DLD1 (cell line): ENCODE measurements at regions not wholly inside any gene's neighbourhood (a gene's known extent, or its start where the extent isn't known, plus 50 kb on each side); places are given as distances from the start of the nearest gene placed in this dataset.

Experiments used
- in situ Hi-C: cut with HindIII; loops from 2 replicates; pipeline ENCODE4 v1.10.0; 2017; ENCODE audit warnings: low sequenced_read_pairs

GRCh38 chr3:150105025-150105424, 134.3 kb upstream of the PFN2 start:
- in situ Hi-C loops, result no loop called here

GRCh38 chr3:150104564-150104963, 133.9 kb upstream of the PFN2 start:
- in situ Hi-C loops, result no loop called here

GRCh38 chr3:150101016-150101415, 130.3 kb upstream of the PFN2 start:
- in situ Hi-C loops, result no loop called here

- in situ Hi-C loops, result no loop called here
These were observed 127.9 kb upstream of the PFN2 start for GRCh38 chr3:150098621-150099020.

- in situ Hi-C loops, result no loop called here
These were observed 126.8 kb upstream of the PFN2 start for GRCh38 chr3:150097588-150097890.

- in situ Hi-C loops, result no loop called here
These were observed 126.2 kb upstream of the PFN2 start for GRCh38 chr3:150096700-150097587.

GRCh38 chr3:150094150-150094933, 123.6 kb upstream of the PFN2 start:
- in situ Hi-C loops, result no loop called here

- in situ Hi-C loops, result no loop called here
These were observed 120.9 kb upstream of the PFN2 start for GRCh38 chr3:150091626-150092025.

- in situ Hi-C loops, result no loop called here
These were observed 120.2 kb upstream of the PFN2 start for GRCh38 chr3:150090877-150091276.

GRCh38 chr3:150090006-150090405, 119.3 kb upstream of the PFN2 start:
- in situ Hi-C loops, result no loop called here

GRCh38 chr3:150084128-150084527, 113.4 kb upstream of the PFN2 start:
- in situ Hi-C loops, result no loop called here

GRCh38 chr3:150083655-150084042, 113.0 kb upstream of the PFN2 start:
- in situ Hi-C loops, result no loop called here

- in situ Hi-C loops, result no loop called here
These were observed 112.4 kb upstream of the PFN2 start for GRCh38 chr3:150082898-150083654.

GRCh38 chr3:150081084-150081483, 110.4 kb upstream of the PFN2 start:
- in situ Hi-C loops, result no loop called here

GRCh38 chr3:150080058-150080730, 109.5 kb upstream of the PFN2 start:
- in situ Hi-C loops, result no loop called here

- in situ Hi-C loops, result no loop called here
These were observed 108.5 kb upstream of the PFN2 start for GRCh38 chr3:150079029-150079739.

- in situ Hi-C loops, result no loop called here
These were observed 107.0 kb upstream of the PFN2 start for GRCh38 chr3:150077581-150078247.

- in situ Hi-C loops, result no loop called here
These were observed 106.4 kb upstream of the PFN2 start for GRCh38 chr3:150077107-150077506.

GRCh38 chr3:150076443-150076842, 105.7 kb upstream of the PFN2 start:
- in situ Hi-C loops, result no loop called here

GRCh38 chr3:150075417-150075865, 104.7 kb upstream of the PFN2 start:
- in situ Hi-C loops, result no loop called here
